Ishikawa (cell line): ENCODE measurements at regions not wholly inside any gene's neighbourhood (a gene's known extent, or its start where the extent isn't known, plus 50 kb on each side); places are given as distances from the start of the nearest gene placed in this dataset.

ENCODE experiments used
- CEBPB ChIP-seq: IDR thresholded peaks from 2 replicates; pipeline ENCODE4 v1.6.1; 2012
- EP300 ChIP-seq: IDR thresholded peaks from 2 replicates; pipeline ENCODE4 v1.6.1; 2012; ENCODE audit warnings: borderline replicate concordance
- RAD21 ChIP-seq: IDR thresholded peaks from 2 replicates; pipeline ENCODE4 v1.6.1; 2012; ENCODE audit warnings: low read depth
- YY1 ChIP-seq: IDR thresholded peaks from 2 replicates; pipeline ENCODE4 v1.6.1; 2012; ENCODE audit warnings: low read depth

DNA sequence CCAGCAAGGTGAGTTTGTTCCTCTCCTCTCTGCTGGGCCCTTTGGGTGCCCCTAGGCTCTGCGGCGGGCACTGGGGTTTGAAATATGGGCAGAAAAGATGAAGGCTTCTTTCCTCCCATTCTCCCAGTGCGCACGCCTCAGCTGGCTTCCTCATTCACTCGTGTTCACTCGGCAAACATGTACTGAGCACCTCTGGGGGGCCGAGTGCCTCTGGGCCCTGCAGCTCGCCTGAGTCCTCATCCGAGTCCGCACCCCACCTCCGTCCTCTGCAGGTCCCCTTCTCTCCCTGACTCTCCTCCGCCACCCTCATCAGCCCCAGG is 98.5 kb upstream of the RUNX3 start:
- TF ChIP-seq RAD21, result no peak
- no peak for TF ChIP-seq YY1
- no peak for TF ChIP-seq EP300
- no peak for TF ChIP-seq CEBPB
